ENCODE measurements at regions not wholly inside any gene's neighbourhood (a gene's known extent, or its start where the extent isn't known, plus 50 kb on each side); places are given as distances from the start of the nearest gene placed in this dataset.
"Not testable (repeated sequence)": the region's sequence is repeated elsewhere in the genome, so short reads cannot be mapped to it uniquely, and the experiment has no call there.

DNA sequence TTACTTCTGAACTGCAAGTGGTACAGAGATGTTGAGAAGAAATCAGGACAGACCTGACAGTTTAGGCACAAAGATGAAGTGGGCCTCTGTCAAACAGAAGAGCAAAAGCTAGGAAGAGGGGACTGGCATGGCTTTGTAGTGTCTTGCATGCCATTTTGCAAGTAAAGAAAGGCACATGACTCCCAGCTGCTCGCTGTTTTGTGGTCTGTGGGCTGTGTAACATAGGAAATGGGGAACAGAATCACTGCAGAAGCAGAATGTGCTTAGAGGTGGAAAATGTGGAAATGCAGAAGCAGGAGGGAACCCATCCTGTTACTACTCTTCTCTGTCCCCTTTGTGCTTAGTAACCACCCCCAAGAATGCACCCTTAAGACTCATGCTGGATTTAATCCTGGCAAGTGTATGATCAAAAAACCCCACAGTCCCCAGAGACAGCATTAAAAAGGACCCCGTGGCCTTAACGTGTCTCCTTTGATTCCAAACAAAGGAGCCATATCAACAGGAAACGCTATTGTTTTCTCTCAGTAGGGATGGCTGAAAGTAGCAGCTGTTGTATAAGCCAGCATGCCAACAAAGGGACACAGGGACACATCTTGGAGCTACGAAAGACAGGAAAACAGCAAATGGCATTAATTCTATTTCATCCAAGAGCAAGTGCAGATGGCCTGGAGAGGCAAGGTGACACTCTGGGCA is 177.6 kb upstream of the GLRA2 start:
- no peak for DNase-seq (ENCODE audit: low read depth)

DNA sequence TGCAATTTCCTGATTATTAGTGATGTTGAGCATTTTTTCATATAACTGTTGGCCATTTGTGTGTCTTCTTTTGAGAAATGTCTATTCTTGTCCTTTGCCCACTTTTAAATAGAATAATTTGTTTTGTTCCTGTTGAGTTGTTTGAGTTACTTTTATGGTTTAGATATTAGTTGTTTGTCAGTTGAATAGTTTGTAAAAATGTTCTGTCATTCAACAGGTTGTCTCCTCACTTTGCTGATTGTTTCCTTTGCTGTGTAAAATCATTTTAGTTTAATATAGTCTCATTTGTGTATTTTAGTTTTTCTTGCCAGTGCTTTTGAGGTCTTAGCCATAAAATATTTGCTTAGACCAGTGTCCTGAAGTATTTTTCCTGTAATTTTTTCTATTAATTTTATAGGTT is 181.8 kb upstream of the GLRA2 start:
- no peak for DNase-seq (ENCODE audit: low read depth)

DNA sequence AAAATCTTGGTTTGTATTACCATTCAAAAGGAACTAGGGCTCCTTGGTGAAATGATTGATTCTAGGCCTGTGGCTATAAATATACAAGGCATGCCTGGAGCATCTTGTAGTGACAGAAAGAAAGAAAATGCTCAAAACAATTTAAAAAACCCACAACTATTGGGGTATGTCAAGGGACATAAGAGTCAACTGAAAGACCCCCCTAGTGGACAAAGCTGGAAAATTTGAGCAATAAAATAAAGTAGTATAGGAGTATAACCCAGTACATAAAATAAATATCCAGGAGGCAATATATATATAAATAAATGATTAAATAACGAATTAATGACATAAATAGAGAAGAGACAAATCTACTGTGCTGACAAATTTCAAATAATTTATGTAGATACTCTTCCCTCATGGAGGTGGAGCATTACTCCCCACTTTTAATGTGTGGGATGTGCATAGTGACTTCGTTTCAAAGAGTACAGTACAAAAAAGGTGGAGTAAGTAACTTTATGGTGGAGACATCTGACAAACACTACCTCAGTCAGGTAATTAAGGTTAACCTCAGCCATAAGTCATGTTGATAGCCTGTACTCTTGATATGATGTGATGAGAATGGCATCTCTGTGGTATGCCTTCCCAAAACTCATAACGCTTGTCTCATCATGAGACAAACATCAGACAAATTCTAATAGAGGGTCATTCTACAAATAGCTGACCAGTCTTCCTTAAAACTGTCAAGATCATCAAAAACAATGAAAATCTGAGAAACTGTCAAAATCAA is 185.0 kb upstream of the GLRA2 start:
- DNase-seq (ENCODE audit: low read depth): no peak

DNA sequence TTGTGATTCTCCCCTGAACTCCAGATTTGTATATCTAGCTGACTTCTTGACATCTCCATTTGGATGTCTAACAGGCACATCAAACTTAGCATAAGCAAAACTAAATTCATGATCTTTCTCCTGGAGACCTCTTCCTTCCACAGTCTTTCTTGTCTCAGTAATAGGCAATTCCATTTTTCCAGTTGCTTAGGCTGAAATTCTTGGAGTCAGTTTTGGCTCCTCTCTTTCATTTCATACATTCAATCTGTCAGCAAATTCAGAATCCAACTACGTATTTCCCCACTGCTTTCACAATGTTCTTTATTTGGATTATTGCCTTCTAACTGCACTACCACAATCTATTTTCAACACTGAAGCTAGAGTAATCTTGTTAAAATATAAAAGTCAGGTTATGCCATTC is 219.9 kb upstream of the GLRA2 start:
- DNase-seq (ENCODE audit: low read depth): no peak

DNA sequence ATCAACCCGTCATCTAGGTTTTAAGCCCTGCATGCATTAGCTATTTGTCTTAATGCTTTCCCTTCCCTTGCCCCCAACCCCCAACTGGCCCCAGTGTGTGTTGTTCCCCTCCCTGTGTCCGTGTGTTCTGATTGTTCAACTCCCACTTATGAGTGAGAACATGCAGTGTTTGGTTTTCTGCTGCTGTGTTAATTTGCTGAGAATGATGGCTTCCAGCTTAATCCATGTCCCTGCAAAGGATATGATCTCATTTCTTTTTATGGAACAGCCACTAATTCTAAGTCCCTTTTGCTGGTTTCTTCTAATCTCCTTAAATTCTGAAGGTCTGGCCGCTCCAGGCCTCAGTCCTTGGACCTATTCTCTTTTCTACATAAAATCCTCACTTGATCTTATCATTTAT is 220.4 kb upstream of the GLRA2 start:
- not testable (repeated sequence) for DNase-seq (ENCODE audit: low read depth)

DNA sequence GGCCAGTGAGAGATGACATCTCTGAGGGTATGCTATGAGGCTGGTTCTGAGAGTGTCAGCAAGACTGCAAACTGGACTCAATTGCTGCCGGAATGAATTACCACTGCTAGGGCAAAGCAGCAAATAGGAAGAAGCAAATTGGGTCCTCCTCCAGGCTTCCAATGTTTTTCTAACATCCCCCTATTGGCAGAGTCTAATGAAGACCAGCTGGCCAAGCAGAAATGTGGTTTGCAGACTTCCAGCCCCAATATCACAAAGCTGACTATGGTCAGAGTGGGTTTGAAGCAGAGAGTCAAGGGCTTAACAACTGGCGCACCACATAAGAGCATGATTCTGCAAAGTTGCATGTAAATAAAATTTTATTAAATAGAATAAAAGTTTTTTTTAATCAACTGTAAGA is 225.4 kb upstream of the GLRA2 start:
- DNase-seq (ENCODE audit: low read depth): no peak

DNA sequence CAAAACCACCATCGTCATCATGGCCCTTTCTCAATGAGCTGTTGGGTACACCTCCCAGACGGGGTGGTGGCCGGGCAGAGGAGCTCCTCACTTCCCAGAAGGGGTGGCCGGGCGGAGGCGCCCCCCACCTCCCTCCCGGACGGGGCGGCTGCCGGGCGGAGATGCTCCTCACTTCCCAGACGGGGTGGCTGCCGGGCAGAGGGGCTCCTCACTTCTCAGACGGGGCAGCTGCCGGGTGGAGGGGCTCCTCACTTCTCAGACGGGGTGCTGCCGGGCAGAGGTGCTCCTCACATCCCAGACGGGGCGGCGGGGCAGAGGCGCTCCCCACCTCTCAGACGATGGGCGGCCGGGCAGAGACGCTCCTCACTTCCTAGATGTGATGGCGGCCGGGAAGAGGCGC is 226.8 kb upstream of the GLRA2 start:
- DNase-seq (ENCODE audit: low read depth): not testable (repeated sequence)

DNA sequence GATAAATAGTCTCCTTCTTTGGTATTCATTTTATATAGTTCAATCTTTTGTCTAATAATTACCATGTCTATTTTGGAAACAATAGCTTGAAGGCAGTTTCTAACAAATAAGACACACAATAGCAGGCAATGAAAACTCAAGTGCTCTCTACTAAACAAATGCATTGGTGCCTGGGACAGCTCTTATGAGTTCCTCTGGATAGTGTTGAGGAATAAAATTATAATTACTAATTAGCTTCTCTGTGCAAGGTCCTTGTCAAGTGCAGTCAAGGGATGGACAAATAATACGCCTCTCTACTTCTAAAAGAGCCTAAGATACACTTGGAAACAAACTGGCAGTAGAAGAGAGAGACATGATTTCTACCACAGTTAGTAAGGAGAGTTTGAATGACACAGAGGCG is 229.0 kb upstream of the GLRA2 start:
- no peak for DNase-seq (ENCODE audit: low read depth)

DNA sequence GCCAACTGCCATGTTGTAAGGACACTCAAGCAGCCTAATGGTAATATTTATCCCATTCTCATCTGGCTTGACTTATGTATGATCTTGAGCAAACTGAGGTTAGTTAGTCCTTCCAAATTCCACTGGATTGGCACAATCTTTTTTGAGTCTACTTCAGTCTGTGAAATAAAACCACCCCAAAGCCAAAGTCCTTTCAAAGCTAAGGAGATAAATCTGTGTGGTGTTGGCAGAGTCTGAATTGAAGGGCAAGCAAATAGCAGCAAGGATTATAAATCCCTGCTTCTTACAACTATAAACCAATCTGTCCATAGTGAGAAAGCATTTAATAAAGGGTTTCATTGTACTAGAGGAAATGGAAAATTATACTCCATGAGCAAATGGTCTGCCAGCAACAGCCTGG is 233.9 kb upstream of the GLRA2 start:
- no peak for DNase-seq (ENCODE audit: low read depth)

DNA sequence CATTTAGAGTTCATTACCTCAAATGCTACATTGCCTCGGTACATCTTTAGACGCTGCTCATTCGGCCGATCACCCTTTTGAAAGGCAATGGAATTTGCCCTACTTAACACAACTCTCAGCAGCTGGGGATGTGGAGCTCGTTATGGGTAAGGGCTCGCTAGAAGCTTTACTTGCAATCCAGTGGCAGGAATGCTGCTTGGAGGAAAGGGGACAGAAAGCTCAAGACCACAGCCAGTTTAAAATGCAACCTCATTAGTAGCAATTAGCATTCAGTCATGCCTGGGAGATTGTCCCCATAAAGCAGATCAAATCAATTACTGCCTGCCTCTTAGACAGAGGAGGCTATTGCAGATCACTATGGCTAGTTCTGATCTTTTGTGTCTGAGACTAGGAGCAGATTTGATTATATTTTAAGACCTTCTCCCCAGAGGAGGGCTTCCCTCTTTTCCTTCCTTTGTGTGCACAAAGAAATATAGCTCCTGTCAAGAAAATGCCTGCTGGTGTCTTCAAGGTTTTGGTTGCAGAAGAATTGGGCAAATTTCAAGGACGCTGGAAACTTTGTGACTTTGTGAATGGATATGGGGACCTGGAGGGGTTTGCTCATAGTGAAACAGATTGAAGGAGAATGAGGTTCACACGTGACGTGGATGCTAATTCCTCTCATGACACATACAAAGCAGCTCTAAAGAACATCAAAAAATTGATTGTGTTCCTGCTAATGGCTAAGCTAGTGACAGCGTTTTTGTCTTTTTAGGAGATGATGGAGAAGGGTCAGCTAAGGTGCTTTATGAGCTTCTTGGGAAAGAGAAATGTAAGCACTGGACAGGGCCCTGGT is 237.5 kb upstream of the GLRA2 start:
- no peak for DNase-seq (ENCODE audit: low read depth)

DNA sequence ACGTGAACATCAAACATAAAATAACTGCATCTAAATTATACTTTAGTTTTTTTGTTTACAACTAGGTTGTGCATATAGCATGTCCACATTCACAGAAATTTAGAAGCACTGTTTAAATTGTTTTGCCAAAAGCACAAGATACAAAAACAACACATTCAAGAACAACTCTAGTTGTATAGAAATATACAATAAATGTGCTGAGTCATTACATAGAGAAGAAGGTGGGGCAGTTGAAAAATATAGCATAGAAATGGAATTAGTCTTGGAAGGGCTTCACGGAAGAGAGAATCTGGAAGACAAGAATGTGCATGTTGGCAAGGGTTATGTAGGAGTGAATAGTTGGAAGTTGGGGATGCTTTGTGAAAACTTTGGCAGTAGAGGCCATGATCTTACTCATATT is 239.0 kb upstream of the GLRA2 start:
- no peak for DNase-seq (ENCODE audit: low read depth)

DNA sequence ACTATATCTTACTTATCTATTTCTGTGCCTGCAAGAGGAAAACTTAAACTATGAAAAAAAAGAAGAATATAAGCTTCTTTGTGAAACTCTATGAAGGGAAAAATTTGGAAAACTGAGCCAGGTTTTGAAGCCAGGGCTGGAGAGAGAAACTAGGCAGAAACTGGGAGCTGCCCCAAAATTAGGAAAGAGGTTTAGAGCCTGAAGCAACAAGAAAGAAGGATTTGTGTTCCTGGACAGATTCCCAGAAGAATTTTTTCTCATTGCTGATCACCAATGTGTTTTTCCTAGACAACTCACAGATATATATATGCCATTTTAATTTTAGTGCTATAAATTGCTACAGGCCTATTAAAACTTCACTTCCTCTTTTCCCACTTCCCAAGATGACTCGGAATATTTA is 245.0 kb upstream of the GEMIN8 start:
- no peak for DNase-seq (ENCODE audit: low read depth)

DNA sequence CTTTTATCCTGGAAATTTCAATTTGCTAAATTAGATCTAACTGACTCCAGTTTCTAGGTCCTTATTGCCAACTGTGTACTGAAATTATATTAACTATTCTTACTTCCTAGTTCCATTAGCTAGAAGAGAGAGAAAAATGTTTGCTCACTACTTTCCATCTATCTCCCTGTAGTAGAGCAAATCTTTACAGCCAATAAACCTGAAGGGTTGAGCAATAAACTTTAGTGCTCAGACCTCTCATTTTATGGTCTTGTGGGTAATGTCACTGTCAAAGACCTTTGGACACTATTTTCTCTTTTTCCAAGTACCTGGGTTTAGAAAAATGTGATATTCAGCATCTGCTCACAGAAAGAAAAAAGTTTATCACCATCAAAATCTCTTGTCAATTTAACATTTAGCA is 237.5 kb upstream of the GEMIN8 start:
- DNase-seq (ENCODE audit: low read depth): no peak

DNA sequence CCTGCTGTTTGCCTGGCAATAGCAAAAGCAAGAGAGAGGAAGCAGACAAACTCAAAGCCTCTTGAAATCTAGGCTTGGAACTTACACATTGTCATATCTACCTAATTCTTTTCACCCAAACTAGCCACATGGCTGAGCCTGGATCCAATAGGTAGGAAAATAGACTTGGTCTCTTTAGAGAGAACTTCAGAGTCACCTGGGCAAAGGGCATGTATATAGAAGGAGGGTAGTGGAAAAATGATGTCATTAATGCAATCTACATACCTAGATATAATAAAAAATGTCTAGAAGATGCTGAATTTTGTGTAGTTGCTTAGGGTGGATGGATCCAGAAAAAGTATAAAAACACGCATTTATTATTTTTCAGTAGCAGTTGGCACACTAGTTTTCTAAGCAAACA is 237.0 kb upstream of the GEMIN8 start:
- no peak for DNase-seq (ENCODE audit: low read depth)

DNA sequence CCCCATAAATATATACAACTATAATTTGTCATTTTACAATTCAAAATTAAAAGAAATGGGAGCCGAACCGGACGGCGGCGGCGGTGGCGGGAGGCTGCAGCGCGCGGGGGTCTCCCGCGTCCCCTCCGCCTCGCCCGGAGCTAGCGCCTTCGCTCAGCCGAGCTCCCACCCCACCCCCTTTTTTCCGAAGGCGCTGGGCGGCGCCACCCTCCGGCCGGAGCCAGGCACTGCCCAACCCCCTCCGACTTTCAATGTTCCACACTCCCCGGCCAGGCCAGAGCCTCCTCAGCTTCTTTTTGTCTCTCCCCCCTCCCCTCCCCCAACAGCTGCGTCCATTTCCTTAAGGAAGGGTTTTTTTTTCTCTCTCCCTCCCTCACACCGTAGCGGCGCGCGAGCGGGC is 214.1 kb upstream of the GEMIN8 start:
- DNase-seq (ENCODE audit: low read depth): no peak

DNA sequence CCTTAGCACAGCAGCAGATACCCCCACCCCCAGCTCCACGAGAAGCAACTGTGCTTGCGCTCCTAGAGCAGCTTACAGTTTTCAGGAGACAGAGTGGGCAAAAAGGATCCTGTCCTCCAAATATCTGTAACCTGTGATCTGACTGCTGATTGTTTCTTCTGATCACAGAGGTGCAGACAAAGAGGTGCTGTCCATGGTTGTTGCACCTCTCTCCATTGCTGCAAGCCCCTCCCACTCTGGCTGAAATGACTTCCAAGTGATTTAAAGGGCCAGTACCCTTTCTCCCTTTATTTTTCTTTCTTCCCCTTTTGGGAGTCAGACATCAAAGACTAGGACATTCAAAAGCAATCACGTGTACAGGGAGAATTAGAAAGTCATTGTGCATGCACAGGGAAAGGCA is 205.3 kb upstream of the GEMIN8 start:
- no peak for DNase-seq (ENCODE audit: low read depth)

DNA sequence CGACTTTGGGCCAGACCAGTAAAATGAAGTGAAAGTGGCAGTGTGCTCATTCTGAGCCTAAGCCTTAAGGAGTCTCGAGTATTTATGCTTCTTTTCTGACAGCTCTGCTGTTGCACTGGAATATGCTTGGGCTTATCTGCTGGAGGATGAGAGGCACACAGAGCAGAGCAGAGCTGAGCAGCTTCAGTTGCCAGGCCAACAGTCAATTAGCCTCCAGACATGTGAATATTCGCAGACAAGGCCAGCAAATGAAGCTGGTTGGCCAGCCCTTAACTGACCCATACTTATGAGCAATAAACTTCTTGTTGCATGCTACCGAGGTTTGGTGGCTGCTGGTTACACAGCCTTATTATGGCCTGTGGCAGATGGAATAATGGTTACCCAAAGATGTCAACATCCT is 203.0 kb upstream of the GEMIN8 start:
- DNase-seq (ENCODE audit: low read depth): no peak

DNA sequence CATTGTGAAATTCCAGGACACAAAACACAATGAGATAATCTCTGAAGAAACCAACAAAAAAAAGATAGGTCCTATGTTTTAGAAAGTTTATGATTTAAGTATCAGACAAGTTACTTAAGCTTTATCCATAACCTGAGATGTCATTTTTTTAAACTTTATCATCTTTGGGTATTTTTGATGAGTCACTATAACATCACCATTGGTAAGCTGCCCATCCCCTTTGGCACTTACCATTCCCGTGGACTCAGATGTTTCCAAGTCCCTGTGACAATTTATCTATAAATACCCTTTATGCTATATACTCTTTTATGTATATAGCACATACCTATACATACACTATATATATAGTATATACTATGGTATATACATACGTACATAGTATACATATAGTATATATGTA is 198.9 kb upstream of the GEMIN8 start:
- no peak for DNase-seq (ENCODE audit: low read depth)

DNA sequence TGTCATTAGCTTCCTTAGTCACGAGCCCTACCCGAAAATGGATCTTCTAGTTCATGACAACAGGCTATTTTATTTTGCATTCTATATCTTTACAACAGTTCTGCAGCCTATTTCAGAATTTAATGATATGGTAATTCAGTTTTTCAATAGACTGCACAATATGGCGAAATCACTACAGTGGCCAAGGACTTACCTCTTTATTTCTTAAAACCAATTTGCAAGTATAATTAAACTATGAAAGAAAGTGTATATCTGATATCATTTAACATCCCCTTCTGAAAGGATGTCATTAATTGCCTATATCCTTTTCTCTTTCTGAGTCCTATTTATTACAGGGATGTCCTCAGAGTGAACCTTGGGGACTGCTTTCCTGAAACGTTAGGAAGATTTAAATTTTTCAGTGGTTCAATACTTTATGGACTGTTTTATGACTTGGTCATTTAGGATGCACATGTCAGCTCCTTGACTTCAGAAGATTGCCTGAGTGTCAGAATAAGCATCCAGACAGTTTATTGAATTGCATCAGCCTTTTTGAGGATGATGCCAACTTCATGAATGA is 190.8 kb upstream of the GEMIN8 start:
- no peak for DNase-seq (ENCODE audit: low read depth)

DNA sequence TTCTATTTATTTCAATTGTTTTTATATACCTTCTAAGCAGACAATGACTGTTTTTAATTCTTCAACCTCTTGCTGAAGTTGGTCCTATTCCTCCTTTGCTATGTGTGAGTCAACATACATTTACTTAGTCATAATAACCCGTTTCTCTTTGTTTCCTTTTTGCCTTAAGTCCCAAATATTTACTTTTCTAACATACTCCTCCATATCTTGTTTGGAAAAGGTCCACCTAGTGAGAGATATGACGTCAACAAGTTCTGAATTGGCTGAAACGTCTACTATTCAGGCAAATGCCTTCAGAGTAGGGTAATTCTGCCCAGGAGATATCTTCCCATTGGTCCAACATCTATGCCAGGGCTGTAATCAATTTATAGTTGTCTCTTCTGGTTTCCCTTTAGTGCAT is 179.3 kb upstream of the GEMIN8 start:
- DNase-seq (ENCODE audit: low read depth): no peak

DNA sequence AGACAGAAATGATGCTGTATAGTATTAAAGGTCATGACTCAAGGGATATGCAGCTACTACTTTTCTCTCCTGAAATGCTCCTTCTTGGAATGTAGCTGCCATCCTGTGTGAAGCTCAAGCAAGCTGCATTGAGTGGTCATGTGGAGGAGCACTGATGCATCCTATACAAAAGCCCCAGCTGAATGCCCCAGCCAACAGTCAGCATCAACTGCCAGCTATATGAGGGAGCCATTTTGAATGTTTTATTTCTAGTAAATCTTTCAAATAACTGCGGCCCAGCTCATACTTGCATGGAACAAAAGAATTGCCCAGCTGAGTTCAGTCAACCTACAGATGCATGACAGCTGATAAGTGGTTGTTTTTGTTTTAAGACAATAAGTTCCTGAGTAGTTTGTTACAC is 165.0 kb upstream of the GEMIN8 start:
- DNase-seq (ENCODE audit: low read depth): no peak

DNA sequence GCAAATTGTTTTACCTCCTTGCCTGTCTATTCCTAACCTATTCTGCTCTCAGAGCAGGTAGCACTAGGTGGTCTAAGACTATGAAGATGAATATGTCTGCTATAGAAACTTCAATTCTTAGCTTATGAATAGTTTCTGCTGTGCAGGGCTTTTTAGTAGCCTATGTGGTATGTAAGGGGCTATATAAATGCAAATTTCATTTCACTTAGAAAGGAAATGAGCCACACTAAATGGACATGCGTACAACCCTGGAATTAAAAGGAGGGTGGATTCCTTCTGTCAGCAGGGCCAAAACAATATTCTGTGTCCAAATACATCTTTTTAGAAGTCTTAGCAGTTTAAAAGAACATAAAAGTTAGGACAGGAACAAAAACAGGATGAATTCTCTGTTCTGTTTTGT is 163.9 kb upstream of the GEMIN8 start:
- DNase-seq (ENCODE audit: low read depth): no peak

DNA sequence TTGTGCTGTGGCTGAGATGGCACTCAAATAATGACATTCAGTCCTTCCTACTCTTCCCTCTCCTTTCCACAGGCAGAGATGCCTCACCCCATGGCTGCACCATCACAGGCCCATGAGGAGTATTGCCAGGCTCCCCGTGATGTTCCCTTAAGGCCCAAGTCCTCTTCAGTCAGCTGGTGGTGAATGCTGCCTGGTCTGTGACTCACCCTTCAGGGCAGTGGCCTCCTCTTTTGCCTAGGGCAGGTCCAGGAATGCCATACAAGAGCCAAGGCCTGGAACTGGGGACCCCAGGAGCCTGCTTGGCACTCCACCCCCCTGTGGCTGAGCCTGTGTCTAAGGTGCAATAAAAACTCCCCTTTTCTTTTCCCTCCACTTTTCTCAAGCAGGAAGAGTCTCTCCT is 144.2 kb upstream of the GEMIN8 start:
- no peak for DNase-seq (ENCODE audit: low read depth)
